ENCODE measurements at regions not wholly inside any gene's neighbourhood (a gene's known extent, or its start where the extent isn't known, plus 50 kb on each side); places are given as distances from the start of the nearest gene placed in this dataset.

DNA sequence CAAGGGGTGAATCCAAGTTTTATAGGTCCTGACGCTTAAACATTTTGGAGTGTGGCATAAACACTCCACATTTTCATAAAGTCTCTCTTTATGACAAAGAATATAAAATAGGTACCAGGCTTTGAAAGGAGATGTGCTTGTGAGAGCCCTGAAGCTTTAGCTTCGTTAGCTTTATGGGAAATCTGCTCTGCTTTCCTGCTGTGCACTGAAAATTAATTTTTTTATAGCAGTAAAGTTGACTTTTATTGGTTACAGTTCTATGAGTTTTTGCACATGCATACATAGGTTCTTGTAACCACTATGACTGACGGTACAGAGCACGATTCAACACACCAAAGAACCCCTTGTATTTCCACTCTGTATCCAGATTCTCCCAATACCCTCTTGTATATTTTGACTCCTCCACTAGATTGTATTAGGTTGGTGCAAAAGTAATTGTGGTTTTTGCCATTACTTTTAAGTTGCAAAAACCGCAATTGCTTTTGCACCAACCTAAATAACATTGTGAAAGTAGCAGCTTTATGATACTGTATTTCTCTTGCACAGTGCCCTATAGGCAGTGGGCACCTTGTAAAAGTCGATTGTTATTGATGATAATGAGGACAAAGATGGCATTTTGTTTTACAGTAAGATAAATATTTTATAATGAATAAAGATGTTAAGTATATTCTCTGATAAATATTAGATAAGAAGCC, 145.2 kb upstream of the AKIRIN2 start:
- no peak for DNase-seq

GRCh38 chr6:87846434-87846833, 144.4 kb upstream of the AKIRIN2 start:
- DNase-seq = no peak

DNA sequence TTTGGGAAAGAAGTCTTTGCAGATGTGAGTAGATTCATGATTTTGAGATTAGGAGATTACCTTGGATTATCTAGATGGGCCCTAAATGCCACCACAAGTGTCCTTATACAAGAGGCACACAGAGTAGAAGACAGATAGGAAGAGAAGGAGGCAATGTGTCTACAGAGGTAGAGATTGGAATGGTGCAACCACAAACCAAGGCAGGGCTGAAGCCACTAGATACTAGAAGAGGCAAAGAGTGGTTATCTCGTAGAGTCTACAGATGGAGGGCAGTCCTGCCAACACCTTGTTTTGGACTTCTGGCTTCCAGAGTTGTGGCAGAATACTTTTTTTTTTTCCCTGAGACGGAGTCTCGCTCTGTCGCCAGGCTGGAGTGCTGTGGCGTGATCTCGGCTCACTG, 138.3 kb upstream of the AKIRIN2 start:
- DNase-seq = peak; percentile 18

DNA sequence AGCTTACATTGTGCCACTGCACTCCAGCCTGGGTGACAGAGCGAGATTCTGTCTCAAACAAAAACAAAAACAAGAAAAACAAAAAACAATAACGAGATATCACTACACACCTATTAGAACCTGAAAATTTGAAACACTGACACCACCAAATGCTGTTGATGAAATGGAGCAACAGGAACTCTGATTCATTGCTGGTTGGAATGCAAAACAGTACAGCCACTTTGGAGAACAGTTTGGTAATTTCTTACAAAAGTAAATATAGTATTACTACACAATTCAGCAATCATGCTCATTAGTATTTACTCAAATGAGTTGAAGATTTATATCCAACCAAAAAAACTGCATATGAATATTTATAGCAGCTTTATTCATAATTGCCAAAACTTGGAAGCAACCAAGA, 135.8 kb upstream of the AKIRIN2 start:
- no peak for DNase-seq

- DNase-seq = no peak
These were observed 135.4 kb upstream of the AKIRIN2 start for GRCh38 chr6:87837444-87837843.

DNA sequence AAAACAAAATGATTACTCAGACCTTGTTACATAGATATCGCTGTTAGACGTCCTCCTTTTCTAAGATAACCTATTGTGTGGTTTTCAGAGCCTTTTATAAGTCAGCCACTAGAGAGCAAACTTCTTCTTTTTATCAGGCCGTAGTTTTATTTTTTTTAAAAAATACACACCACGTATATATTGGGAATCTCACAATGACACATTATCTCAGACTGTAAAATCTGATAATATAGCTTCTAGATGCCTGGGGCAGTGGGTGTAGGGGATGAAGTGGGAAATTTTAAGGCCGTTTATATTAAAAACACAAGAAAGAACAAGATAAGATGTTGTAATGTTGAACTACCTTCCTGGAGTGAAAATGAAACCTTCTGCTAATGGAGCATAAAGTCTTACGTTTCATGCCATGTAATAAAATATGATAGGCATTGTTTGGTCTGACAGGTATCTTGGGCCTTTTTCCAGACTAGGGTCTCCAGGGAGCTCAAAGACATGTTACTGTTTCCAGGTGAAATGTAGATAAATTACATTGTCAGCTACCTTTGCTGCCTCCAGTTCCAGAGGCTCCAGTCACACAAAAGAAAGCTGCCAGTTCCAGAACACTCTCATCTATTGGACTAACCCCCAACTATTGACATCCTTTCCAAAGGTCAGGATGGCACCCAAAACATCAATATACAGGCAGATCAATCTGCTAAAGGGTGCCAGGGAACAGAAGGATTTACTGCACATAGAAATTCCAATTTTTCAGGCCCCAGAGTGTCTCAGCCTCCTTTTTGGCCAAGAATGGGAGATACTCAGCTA, 130.2 kb upstream of the AKIRIN2 start:
- DNase-seq = peak; percentile 73

DNA sequence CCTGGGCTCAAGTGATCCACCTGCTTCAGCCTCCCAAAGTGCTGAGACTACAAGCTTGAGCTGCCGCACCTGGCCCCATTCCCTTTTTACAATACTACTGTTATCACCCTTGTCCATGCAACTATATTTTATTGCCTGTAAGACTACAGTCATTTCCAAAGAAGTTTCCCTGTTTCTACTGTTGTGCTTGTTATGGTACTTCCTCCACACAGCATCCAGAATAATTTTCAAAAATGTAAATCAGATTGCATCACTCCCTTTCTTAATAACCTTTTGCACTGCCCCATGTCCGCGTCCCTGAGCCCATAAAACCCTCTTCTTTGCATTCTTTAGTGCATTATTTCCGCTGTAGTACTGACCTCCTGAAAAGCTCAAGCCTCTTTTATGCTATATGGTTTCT, 128.9 kb upstream of the AKIRIN2 start:
- no peak for DNase-seq

DNA sequence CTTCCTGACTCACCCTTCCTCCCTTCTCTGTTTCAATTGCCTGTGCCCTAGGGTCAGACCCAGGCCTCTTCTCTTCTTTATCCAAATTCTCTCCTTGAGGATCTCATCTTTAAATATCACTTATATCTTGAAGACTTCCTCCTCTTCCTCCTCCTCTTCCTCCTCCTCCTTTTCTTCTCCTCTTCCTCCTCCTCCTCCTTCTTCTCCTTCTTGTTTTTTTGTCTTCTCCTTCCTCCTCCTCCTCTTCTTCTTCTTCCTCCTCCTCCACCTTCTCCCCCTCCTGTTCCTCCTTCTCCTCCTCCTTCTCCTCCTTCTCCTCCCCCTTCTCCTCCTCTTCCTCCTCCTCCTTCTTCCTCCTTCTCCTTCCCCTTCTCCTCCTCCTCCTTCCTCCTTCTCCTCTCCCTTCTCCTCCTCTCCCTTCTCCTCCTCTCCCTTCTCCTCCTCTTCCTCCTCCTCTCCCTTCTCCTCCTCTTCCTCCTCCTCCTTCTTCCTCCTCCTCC, 127.6 kb upstream of the AKIRIN2 start:
- DNase-seq = no peak

GRCh38 chr6:87828044-87828443, 126.0 kb upstream of the AKIRIN2 start:
- DNase-seq = no peak

DNA sequence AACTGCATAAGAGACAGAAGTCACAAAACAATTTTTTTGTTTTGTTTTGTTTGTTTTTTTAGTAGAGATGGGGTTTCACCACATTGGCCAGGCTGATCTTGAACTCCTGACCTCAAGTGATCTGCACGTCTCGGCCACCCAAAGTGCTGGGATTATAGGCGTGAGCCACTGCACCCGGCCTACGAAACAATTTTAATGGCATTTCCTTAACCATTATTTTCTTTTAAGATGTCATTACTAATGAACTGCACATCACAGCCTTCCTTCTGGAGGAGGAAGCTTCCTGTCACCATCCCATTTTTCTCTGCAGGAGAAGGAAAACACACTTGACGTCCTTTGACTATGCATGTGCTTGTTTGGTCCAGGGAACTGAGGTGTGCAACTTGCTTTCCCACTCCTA, 125.3 kb upstream of the AKIRIN2 start:
- DNase-seq = no peak

DNA sequence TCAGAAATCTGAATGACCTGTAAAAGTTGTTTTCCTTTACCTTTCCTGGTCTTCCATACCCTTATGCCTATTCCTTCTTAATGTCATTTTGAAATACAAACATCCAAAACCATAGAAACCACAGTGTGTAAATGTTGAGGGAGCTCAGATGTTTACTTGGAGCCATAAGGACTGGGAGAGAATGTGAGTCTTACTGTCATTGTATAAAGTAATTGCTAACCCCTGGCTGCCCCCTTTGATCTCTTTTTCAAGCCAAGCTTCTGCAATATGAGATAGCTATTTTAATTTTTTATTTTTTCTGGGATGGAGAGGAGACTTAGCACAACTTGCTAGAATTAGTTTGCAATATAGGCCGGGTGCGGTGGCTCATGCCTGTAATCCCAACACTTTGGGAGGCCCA, 124.4 kb upstream of the AKIRIN2 start:
- DNase-seq = no peak

GRCh38 chr6:87825821-87826221, 123.8 kb upstream of the AKIRIN2 start:
- DNase-seq = no peak

GRCh38 chr6:87824958-87825491, 123.0 kb upstream of the AKIRIN2 start:
- DNase-seq = no peak

DNA sequence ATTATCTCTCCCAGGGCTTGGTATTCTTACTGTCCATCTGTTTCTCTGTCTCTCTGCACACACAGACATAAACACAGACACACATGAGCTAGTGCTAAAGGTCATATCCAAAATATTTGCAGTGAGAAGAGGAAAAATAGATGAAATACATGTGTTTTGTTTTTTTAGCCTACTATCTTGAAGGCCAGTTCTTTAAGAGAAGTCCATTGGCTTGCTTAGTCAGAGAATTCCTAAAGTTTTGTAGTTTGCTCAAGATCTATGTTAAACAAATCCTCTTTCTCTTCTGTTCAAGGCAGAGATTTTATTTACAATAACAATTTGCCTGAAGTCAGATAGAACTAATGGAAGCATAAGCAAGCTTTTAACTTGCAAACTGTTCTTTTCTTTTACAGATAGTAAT, 120.0 kb upstream of the AKIRIN2 start:
- DNase-seq = no peak

DNA sequence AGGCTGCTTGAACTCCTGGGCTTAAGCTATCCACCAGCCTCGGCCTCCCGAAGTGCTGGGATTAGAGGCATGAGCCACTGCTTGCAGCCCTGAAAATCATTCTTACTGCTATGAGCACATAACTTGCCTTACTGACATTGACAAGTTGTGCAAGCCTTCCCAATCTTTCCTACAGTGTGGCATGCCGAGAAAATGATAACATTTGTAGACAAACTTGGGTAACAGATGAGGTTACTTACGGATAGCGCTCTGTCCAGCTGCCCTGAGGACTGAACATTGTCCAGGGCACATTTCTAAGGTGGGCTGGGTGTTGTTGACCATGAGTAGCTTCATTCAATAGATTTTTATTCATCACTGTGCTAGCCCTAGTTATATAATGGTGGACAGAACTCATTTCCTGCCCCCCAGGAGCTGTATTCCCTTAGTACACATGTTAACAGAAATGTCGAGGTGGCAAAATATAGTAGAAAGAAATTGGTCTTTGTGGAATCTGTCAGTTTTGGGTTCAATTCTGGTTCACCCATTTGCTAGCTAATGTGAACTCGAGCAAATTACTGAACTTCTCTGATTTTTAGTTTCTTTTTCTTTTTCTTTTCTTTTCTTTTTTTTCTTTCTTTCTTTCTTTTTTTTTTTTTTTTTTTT, 118.4 kb upstream of the AKIRIN2 start:
- no peak for DNase-seq

GRCh38 chr6:87817183-87817582, 115.2 kb upstream of the AKIRIN2 start:
- DNase-seq = no peak

DNA sequence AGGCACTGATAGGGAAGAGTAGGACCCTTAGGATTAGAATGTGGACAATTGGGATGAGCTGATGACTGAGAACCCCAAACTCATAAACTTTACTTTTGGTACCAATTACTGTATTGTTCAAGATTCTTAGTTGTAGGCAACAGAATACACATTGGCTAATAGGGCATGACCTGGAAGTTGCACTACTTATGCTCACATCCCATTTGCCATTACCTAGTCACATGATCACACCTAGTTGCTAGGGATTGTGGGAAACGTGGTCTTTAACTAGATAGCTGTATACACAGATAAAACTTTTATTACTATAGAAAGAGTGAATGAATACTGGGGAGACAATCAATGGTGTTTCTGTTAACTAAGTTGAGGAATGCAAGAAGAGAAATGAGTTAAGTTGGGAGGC, 113.4 kb upstream of the AKIRIN2 start:
- DNase-seq = peak; percentile 9

DNA sequence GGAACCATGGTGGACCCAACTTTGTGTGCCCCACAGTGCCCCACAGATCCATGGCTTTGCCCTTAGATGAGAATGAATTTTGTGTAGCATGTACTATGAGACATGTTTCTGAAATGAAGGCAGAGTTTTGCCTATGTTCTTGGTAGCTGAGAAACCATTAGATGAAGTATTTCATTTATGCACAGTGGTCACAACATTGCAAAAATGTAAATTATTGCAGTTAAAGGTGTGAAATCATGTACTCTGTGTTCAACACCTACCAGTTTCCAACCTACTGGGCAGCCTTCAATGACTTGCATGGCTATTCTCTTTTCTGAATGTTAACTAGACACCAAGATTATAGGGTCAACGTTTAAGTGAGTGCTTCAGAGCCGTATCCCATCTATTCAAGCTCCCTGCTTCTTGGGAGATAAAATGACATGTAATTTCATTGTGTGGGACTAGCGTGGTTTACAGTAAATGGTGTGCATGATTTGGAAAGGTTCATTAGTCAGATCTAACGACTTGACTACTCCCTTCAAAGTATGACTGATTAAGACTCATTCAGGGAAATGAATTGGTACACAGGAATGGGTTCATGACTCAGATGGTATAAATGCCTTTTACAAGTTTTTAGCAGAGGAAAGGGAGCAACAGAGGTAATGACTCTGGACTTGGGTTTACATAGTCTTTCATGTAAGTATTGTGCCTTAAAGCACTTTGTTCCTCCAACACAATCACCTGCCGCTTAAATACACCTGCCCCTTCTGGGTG, 106.1 kb upstream of the AKIRIN2 start:
- DNase-seq = no peak

DNA sequence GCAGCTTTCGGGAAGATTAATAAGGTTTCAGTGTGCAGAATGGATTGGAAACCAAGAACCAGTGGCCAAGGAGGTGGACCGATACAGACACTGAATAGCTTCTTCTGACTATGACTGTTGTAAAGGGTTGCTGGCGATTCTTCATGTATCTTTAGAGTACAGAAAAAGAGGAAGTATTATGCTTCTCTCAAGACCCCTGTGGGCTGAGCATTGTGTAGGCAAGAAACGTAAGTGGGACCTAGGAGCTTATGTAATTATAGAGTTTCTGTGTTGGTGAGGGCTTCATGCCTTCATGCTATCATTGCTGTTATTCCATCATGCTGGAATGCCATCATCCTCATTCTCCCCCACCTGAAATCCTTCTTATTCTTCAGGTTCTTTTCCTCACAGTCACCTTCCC, 105.4 kb upstream of the AKIRIN2 start:
- peak; percentile 22 for DNase-seq

DNA sequence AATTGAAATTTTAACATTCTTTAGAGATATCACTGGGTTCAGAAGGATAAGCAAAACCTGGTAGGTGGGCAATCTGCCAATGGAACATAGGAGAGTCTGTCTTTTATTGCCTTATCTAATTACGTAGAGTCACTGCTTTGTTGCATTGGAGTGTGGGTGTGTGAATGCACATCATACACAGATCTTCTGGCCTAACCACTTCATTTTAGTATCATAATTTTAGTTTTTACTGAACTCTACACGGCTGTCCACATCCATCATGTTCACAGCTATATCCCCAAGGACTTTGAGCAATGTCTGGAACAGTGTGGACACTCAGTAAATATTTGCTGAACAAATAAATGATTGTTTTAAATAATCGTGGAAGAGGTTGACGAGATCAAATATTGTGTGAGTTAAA, 104.6 kb upstream of the AKIRIN2 start:
- peak; percentile 35 for DNase-seq

- no peak for DNase-seq
These were observed 104.1 kb upstream of the AKIRIN2 start for GRCh38 chr6:87806099-87806498.

DNA sequence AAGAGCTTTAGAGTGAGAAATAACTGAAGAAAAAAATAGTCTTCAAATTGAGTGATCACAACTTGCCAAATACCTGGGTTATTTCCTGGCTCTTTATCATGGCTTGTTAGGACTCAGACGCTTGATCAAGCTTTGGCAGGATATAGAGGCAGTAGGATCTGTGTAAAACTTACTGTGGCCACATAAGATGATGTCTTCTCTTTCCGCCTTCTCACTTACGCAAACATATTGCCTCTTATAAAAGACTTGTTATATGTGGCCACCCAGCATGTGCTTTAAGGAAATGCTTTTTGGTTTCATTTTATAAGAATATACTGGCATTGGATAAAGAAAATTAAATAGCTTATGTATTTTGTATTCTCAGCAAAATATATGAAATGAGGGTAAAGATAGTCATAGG, 101.8 kb upstream of the AKIRIN2 start:
- no peak for DNase-seq

DNA sequence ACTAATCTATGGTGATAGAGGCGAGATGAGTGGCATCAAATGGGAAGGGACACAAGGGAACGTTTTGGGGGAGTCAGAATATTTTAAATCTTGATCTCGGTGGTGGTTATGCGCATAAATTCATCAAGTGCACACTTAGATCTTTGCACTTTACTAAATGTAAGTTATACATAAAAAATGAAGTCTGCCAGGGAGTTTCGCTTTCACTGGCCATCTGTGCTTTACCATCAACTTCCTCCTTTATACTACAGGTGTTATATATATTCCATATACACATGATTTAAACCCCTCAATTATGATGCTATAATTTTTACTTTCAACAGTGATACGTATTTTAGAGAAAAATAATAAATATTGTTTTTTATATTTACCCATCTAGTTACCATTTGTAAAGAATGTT, 97.6 kb upstream of the AKIRIN2 start:
- no peak for DNase-seq
